ENCODE measurements at regions not wholly inside any gene's neighbourhood (a gene's known extent, or its start where the extent isn't known, plus 50 kb on each side); places are given as distances from the start of the nearest gene placed in this dataset.

DNA sequence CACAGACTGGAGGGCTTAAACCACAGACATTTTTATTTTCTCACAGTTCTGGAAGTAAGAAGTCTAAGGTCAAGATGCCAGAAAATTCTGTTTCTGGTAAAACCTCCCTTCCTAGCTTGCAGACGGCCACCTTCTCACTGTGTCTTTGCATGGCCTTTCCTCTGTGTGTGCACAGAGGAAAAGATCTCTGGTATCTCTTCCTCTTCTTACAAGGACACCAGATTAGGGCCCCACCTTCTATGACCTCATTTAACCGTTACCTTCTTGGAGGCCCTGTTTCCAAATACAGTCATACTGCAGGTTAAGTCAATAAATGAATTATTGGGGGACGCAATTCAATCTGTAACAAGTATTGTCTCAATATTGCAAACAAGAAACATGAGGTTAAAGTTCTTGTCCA, 63.0 kb upstream of the PRDX6 start:
- TF ChIP-seq, protein P1, sequence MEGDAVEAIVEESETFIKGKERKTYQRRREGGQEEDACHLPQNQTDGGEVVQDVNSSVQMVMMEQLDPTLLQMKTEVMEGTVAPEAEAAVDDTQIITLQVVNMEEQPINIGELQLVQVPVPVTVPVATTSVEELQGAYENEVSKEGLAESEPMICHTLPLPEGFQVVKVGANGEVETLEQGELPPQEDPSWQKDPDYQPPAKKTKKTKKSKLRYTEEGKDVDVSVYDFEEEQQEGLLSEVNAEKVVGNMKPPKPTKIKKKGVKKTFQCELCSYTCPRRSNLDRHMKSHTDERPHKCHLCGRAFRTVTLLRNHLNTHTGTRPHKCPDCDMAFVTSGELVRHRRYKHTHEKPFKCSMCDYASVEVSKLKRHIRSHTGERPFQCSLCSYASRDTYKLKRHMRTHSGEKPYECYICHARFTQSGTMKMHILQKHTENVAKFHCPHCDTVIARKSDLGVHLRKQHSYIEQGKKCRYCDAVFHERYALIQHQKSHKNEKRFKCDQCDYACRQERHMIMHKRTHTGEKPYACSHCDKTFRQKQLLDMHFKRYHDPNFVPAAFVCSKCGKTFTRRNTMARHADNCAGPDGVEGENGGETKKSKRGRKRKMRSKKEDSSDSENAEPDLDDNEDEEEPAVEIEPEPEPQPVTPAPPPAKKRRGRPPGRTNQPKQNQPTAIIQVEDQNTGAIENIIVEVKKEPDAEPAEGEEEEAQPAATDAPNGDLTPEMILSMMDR (IDR thresholded peaks at IDR 0.05), result no peak
- no peak for TF ChIP-seq POLR2A (IDR thresholded peaks at IDR 0.05)
- TF ChIP-seq POLR2AphosphoS5 (IDR thresholded peaks at IDR 0.05), result no peak
